Inferior parietal cortex (tissue), 1 donor: ENCODE measurements at regions not wholly inside any gene's neighbourhood (a gene's known extent, or its start where the extent isn't known, plus 50 kb on each side); places are given as distances from the start of the nearest gene placed in this dataset.

ENCODE experiments used
- DNase-seq: peaks from one replicate; pipeline ENCODE4 v3.0.0-alpha.2; 2016; ENCODE audit errors: extremely low spot score

DNA sequence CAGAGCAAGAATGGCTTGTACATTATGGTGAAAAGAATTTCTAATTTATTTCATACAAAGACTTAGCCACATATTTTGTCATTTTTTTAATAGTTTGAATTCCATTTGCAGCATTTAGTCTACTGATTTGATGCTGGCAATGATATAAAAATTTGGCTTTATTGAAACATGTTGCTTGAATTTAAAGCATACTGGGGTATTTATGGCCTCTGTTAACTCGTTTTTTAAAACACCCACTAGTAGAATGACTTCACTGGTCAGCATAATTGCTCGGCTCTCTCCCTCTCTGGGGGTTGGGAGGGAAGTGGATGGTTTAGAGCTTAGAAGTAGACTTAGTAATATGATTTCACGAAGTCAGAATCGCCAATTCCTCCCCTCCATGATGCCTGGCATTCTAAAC is 354.9 kb upstream of the HTR2A start:
- no peak for DNase-seq

DNA sequence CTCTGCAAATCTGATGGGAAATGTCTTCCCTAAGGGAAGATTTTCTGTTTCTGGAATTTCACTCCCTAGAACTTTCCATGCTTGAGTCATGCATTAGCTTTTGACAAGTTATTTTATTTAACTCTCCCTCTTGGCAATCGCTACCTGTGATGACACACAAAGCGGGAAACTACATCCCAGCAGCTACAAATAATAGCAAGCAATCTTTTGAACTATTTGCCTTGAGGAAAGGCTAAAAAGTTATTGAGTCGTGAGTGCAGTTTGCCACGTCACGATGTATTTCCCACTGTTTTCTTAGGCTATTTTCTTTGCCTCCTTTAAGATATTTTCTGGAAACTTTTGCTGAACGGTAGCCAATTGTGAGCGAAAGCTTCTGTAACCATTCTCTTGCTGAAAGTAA is 353.3 kb upstream of the HTR2A start:
- no peak for DNase-seq

DNA sequence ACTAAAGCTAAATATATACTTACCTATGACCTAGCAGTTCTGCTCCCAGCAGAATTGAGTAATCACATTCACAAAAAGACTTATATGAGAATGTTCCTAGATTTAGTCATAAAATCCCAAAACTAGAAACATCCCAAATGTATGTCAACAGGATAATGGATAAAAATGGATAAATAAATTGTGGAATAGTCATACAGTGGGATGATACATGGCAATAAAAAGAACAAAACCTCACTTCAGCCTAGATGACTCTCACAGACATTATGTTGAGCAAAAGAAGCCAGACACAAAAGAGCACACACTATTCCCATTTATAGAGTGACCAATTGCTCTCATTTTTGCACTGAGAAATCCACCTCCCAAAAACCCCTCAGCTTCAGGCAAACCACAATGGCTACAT is 352.4 kb upstream of the HTR2A start:
- DNase-seq: no peak

DNA sequence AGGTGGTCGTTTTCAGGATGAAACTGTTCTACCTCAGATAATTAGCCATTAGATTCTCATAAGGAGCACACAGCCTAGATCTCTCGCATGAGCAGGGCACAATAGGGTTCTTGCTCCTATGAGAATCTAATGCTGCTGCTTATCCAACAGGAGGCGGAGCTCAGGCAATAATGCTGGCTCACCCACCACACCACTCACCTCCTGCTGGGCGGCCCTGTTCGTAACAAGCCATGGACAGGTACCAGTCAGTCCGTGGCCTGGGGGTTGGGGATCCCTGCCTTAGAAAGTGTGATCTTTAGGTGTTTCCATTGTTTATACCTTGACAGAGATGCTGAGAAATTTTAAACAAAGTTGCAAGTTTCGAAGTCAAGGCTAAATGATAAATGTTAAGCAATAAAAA is 344.6 kb upstream of the HTR2A start:
- DNase-seq: no peak

DNA sequence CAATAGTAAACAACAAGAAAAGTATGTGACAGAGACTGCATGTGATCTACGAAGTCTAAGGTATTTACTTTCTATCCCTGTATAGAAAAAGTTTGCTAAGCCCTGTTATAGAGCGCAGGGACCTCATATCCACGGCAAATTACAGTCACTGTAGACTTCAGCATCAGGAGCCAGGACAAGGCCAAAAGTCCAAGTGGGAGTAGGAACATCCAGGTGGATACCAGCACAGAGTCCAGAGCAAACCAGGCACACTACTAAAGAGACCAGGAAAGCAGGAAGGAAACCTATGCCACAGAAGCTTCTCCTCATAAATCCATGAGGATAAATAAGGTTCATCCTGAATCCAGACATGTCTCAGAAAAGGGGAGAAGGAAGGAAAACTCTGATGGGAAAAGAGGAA is 342.2 kb upstream of the HTR2A start:
- no peak for DNase-seq

DNA sequence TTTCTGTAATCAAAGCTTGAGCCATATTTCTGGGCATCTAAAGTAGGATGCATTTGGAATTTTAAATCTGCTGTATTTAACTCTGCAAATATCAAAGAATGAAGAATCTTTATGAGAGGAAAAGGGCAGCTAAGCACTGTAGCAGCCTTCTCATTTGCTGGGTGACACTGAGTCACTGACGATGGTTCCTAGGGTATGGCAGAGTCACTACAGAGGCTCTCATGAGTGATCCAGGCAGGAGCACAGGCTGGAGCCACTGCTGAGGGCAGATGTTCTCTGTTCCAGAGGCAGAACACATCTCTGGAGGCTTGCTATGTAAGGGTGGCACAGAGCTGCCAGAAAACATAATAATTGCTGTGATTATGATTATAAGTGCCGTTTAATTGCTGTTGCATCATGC is 340.7 kb upstream of the HTR2A start:
- no peak for DNase-seq

DNA sequence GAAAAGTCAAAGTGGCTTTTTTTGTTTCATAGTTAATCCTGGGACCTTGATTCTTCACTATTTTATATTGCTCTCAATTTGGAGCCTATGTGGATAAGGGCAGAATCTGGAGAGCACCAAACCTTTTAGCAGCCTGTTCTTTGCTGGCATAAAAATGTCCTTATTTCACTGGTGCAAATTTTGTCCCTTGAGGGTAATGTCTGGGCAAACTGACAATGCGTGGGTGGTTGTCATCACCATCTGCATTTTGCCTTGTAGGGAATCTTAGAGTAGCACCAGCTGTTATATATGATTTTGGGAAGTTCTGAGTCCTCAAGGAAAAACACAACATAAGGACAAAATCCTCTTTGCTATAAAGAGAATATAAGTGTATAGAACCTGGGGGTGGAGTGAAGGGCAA is 336.9 kb upstream of the HTR2A start:
- peak; percentile 70 for DNase-seq

DNA sequence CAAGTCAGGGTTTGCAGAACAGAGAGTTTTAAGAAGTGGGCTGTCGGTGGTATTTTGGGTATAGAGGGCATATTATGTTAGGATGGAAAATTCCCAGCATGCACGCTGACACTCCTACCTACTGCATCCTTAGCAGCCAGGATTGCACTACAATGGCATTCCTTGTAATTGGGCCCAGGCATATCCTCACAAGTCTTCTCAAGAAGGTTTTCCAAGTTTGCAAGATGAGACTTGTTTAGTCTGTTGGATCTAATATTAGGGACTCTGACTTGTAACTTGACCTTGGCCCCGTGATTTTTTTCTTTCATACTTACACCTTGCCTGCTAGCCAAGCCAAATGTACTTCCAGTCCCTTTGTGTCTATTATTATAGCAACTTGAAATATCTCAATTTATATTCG is 335.7 kb upstream of the HTR2A start:
- DNase-seq: no peak

DNA sequence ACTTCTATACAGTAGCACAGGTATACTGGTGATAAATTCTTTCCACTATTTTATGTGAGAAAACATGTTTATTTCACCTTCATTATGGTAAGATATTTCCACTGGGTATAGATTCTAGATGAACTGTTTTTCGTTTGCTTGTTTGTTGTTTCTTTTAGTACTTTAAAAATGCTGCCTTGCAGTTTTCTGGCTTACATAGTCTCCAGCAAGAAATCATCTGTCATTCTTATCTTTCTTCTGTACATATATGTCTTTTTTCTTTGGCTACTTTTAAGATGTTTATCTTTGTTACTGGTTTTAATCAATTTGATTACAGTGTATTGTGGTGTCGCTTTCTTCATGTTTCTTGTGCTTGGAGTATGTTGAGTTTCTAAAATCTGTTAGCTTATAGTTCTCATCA is 333.3 kb upstream of the HTR2A start:
- no peak for DNase-seq

DNA sequence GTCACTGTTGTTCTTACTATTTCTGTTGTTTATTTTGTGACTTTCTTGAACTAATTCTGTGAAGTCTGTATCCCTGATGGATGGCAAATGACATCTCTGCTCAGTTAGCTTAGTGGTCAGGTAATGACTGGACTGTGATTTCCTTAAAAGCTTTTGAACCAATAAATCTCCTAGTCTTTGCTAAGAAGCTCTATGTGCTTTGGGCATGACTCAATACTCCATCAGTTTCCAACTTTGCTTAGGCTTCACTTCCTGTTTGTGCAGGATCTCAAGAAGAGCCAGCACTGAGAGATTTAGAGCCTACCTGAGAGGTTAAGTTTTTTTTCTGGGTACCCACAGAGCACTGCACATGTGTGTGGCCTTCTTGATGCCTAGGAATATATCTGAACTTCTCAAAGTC is 329.7 kb upstream of the HTR2A start:
- DNase-seq: no peak

DNA sequence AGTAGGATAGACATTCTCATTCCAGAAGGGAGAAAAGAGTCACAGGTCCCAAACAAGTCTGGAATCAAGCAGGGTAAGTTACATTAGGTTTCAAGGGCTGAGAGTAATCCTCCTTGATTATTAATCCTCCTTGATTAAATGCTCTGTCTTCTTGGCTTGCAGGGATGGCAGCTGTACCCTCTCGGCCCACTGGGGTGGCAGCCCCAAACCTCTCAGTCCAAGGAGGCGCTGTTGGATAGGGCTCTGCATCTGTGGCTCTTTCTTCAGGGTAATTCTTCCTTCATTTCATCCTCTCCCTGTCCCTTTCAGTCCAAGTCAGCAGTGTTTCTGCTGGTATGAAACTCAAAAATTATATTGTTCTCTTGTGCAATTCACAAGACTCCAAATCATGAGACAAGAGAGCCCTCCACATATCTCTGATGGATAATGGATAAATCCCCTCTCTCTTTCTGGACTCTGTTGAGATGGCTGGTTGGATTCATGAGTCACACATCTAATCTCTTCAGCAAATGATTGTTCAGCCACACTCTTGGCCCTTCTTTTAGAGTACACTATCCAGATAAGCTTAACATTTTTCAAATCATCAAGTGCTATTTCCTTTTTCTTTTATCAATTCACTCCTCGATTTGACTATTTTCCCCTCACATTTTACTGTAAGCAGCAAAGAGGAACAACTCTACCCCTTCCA is 323.7 kb upstream of the HTR2A start:
- no peak for DNase-seq

DNA sequence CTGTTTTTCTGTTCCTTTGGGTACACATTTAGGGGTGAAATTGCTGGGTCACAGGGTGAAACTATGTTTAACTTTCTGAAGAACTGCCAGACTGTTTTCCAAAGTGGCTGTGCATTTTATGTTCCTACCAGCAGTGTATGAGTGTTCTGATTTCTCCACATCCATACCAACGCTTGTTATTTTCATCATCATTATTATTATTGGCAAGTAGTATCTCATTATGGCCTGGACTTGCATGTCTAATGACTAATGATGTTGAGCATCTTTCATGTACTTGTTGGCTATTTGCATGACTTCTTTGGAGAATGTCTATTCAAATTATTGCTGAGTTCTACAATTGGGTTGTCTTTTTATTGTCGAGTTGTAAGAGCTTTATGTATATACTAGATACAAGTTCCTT is 321.8 kb upstream of the HTR2A start:
- DNase-seq: no peak

DNA sequence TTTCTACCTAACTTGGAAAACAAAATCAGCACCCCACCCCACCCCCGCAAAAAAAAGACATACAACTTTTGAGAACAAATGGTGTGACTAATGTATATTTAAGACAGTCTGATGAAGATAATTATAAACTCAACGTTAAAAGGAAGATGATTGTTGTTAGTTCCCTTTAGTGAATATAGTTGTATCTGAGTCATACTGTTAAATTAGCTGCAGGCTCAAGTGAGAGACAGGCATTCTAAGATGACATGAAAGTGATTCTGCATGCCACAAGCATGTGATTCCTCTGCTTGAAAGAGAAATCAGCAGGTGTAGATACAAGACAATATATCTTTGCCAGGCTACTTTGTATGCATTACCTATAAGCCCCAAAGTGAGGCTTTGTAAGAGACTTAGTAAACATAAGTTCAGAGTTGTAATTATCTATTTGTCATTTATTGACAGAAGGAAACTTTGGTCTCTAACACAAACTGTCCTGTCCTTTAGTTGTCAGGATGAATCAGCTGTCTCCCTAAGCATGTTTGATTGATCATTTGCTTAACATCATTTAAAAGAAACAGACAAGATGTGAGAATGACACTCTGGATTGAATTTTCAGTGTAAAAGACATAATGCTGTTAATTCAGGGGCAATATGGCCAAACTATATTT is 319.4 kb upstream of the HTR2A start:
- DNase-seq: no peak

DNA sequence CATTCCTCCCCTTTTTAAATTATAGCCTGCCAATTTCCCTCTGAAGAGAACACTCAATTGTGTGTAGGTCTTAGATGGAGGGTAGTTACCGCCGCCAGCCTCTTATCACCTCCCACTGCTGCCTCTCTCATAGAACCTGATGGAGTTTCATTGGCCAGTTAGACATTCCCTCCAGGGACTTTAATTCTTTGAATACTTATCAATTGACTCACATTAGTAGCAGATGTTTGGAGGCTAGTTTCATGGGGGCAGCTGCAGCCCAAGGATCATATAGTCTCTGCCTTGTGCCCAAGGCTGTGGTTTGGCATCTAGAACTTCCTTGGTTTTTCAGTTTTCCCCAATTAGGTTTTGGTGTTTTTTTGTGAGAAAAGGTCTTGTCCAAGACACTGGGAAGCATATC is 318.9 kb upstream of the HTR2A start:
- no peak for DNase-seq

DNA sequence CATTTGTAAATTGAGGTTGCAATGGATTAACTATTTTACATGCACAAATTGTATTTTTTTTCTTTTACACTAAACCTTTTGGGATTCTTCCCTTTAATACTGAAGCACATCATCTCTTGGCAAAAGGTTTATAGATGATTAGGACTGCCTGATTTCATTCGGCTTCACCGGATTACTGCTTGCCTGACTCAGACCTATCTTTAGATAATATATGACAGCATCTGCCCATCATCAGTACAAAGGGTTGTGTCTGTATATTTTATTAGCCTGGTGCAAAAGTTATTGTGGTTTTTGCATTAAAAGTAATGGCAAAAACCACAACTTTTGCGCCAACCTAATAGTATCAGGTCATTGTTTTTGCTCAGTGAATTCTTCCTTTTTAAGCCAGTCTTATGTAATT is 316.2 kb upstream of the HTR2A start:
- no peak for DNase-seq

DNA sequence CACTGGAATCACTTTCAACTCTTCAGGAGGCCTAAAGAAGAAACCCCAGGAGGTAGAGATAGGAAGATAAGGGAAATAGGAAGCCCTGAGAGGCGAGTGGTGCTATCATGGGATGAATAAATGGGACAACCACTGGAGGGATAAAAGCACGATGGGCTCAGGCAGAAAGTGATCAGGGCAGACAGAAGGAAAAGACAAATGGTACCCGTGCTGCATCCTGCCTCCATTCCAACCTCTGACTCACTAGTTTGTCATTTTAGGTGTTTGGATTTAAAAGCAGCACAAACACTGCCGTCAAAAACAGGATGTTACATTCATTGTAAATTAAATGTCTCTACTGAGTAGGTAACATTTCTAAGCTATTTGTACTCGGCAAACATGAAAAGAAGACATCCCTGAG is 314.3 kb upstream of the HTR2A start:
- no peak for DNase-seq

DNA sequence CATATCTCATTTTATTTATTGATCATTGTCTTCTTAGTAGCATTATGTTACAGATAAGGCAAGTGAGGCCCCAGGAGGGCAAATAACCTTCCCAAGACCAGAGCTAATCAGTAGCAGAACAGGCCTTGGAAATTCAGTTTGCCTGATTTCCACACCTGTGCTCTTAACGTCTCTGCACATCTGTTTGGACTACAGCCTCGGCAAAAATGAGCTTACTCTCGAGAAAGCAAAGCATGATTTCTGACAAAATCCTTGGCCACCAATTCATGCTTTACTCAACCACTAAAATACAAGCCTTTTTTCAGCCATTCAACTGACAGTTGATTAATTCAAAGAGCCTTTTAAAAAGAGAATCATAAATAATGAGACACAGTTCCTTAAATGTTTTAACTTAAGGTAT is 309.3 kb upstream of the HTR2A start:
- no peak for DNase-seq

DNA sequence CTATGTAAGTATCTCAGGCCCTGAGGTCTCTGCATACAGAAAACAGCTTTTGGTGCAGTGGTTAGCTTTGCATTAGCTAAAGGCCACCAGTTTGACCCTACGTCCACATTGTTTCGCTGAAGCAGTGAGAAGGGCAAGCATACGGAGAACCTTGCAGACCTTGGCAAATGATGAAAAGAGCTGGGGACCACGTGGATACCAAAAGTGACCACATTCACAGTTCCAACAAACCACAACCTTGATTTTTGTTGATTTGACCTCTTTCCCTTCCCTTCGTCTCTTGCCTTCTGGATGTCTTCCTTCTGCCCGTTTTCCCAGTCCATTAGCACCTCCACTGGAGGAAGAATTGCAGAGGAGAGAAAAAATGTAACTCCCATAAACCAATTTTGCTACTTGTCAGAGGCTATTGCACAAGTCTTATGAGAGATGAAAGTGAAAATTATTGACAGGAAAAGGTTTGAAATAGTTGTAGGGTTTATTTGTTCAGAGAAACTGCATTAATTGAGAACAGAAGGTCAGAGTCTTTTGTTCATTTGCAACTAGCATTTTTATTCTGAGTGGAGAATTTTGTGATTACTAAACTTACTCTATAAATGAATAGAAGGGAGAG is 293.9 kb upstream of the HTR2A start:
- DNase-seq: no peak

DNA sequence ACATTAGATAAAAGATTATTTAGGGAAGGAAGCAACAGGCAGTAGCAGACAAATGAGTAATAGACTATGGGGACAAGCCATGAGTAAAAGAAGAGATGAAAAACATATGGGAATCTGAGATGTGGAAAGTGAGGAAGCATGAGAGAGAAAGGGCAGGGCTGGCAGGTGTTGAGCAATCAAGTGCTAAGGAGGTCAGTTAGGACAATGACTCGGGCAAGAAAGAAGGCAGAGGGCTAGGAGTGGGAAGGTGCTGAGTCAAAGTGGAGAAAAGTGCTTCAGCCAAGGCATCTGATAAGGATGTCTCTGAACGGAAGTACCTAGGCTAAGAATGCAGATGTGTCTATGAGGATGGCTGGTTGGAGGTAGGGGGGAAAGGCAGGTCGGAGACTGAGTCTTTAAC is 291.9 kb upstream of the HTR2A start:
- DNase-seq: no peak

DNA sequence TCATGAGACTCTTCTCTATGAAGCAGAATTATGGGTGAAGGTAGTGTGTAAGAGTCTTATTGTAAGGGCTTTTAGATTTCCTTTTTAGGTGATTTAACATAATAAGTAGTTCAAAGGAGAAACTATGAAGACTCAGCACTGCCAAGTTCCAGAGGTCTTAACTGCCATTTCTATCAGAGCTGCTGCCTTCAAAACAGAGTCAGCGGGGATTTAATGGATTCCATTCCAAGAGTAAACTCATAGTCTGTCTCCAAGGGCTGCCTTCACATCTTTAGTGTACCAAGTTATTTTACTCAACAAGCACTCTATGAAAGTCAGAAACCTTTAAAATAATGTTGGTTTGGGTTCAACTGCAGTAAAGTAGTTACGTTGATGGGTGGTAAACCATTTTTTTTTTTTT is 289.6 kb upstream of the HTR2A start:
- no peak for DNase-seq

DNA sequence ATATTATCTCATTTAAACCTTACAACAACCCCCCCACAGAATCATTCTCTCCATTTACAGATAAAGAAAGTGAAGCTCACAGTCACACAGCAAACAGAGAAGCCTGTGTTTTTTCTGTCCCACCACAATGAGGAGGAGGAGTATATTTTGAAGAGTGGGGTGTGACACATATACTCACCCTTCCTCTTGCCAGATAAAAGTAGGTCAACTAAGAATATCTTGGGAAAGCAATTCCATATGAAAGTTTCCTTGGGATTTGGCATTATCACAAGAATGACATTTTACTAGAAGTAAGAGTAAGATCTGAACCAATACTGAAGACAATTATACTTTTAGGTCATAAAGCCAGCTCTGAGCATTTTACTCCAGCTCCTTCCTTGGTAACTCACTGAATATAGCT is 287.5 kb upstream of the HTR2A start:
- DNase-seq: peak; percentile 25

DNA sequence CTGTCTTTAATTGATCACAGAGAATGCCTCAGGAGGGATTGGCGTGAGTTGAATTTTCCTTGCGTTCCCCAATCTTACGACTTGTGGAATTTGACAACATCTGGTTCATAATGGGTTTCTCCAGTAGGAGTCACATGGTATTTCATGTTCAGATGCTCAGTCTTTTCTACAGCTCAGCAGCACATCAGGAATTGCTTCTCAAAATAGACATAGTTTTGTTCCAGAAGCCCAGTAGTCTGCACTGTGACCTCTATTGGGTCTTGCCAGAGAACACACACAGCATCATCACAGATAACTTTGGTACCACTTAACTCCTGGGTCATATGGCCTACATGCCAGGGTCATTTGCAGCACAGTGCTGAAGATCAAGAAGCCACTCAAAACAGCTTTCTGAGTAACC is 282.5 kb upstream of the HTR2A start:
- no peak for DNase-seq

DNA sequence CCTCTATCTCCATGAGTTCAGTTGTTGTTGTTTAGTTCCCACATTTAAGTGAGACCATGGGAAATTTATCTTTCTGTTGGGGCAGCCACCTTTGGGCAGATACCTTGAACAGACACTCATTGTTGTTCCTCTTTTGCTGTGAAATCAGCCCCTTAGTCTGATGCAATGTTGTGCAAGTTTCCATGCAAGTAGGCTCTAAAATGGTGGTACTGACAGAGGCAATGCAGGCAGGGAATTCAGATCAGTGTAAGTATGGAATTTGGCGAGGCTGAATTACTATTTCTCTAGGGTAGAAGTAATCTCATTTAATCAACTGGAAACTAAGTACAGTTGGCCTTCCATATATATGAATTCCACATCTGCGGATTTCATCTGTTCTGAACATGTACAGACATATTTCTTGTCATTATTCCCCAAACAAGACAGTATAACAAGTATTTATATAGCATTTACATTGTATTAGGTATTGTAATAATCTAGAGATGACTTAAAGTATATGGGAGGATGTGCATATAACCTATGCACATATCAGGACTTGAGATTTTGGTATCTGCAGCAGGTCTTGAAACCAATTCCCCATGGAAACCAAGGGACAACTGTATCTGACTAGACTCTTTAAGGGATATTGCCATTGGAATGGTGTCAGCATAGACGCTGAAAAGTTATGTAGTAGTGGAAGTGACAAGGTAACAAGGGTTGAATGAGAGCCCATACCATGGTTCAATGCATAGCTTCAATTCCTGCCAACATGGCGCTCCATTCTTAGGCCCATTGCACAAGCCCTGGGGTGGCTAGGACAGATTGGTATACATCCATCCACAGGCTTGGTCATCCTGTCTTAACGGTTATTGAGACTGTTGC is 281.5 kb upstream of the HTR2A start:
- DNase-seq: no peak
